Stomach (tissue), 4 donors: ENCODE measurements at regions not wholly inside any gene's neighbourhood (a gene's known extent, or its start where the extent isn't known, plus 50 kb on each side); places are given as distances from the start of the nearest gene placed in this dataset.

Experiments
- EP300 ChIP-seq: sonication (generic); formaldehyde crosslinking; IDR thresholded peaks from one replicate; pipeline ENCODE4 v1.6.1; 2017; ENCODE audit warnings: antibody characterized with exemption
- POLR2A ChIP-seq, 4 donors: fragments of 450-650 bp; IDR thresholded peaks; one replicate each; pipeline ENCODE4 v1.6.1; 2016; ENCODE audit warnings: antibody characterized with exemption in 4 of 4, control low read depth in 2 of 4, mild to moderate bottlenecking in 1 of 4, moderate library complexity in 1 of 4
- POLR2AphosphoS5 ChIP-seq, 3 donors: sonication (generic); formaldehyde crosslinking; IDR thresholded peaks; one replicate each; pipeline ENCODE4 v1.6.1; 2016; ENCODE audit warnings: antibody characterized with exemption in 3 of 3
- TF ChIP-seq, protein P1 (sequence below), 7 experiments: fragments of 450-650 bp in 4 of 7; fragments of 200-600 bp in 3 of 7; sonication (generic) in 3 of 7; IDR thresholded peaks; one replicate each; pipeline ENCODE4 v1.5.1; 2016 to 2019; ENCODE audit warnings: antibody characterized with exemption in 7 of 7, control low read depth in 2 of 7, mild to moderate bottlenecking in 1 of 7

DNA sequence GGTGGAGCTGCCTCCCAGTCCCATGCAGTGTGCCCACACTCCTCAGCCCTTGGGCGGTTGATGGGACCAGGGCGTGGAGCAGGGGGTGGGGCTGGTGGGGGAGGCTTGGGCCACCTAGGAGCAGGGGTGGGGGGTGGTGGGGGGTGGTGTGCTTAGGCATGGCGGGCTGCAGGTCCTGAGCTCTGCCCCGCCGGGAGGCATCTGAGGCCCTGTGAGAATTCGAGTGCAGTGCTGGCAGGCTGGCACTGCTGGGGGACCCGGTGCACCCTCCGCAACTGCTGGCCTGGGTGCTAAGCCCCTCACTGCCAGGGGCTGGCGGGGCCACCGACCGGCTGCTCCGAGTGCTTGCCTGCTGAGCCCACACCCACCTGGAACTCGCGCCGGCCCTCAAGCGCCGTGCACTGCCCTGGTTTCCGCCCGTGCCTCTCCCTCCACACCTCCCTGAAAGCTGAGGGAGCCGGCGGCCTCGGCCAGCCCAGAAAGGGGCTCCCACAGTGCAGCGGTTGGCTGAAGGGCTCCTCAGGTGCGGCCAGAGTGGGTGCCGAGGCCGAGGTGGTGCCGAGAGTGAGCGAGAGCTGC lies 59.6 kb upstream of the PRL start:
- TF ChIP-seq, protein P1, sequence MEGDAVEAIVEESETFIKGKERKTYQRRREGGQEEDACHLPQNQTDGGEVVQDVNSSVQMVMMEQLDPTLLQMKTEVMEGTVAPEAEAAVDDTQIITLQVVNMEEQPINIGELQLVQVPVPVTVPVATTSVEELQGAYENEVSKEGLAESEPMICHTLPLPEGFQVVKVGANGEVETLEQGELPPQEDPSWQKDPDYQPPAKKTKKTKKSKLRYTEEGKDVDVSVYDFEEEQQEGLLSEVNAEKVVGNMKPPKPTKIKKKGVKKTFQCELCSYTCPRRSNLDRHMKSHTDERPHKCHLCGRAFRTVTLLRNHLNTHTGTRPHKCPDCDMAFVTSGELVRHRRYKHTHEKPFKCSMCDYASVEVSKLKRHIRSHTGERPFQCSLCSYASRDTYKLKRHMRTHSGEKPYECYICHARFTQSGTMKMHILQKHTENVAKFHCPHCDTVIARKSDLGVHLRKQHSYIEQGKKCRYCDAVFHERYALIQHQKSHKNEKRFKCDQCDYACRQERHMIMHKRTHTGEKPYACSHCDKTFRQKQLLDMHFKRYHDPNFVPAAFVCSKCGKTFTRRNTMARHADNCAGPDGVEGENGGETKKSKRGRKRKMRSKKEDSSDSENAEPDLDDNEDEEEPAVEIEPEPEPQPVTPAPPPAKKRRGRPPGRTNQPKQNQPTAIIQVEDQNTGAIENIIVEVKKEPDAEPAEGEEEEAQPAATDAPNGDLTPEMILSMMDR (IDR thresholded peaks at IDR 0.05), result no peak
- TF ChIP-seq POLR2A (IDR thresholded peaks at IDR 0.05), result no peak
- no peak for TF ChIP-seq EP300
- no peak for TF ChIP-seq POLR2AphosphoS5 (IDR thresholded peaks at IDR 0.05)
